Thyroid gland (tissue), 4 donors: ENCODE measurements at regions not wholly inside any gene's neighbourhood (a gene's known extent, or its start where the extent isn't known, plus 50 kb on each side); places are given as distances from the start of the nearest gene placed in this dataset.

Experiments
- POLR2A ChIP-seq, 2 donors: fragments of 450-650 bp; IDR thresholded peaks; one replicate each; pipeline ENCODE4 v1.6.1; 2017; ENCODE audit warnings: antibody characterized with exemption in 2 of 2, mild to moderate bottlenecking in 2 of 2, moderate library complexity in 1 of 2
- TF ChIP-seq, protein P1 (sequence below), 6 experiments: fragments of 200-600 bp in 3 of 6; fragments of 450-650 bp in 3 of 6; sonication (generic) in 3 of 6; IDR thresholded peaks; one replicate each; pipeline ENCODE4 v1.5.1; 2016 to 2019; ENCODE audit warnings: antibody characterized with exemption in 6 of 6, mild to moderate bottlenecking in 2 of 6, inconsistent platforms in 1 of 6, moderate library complexity in 1 of 6

- TF ChIP-seq, protein P1, sequence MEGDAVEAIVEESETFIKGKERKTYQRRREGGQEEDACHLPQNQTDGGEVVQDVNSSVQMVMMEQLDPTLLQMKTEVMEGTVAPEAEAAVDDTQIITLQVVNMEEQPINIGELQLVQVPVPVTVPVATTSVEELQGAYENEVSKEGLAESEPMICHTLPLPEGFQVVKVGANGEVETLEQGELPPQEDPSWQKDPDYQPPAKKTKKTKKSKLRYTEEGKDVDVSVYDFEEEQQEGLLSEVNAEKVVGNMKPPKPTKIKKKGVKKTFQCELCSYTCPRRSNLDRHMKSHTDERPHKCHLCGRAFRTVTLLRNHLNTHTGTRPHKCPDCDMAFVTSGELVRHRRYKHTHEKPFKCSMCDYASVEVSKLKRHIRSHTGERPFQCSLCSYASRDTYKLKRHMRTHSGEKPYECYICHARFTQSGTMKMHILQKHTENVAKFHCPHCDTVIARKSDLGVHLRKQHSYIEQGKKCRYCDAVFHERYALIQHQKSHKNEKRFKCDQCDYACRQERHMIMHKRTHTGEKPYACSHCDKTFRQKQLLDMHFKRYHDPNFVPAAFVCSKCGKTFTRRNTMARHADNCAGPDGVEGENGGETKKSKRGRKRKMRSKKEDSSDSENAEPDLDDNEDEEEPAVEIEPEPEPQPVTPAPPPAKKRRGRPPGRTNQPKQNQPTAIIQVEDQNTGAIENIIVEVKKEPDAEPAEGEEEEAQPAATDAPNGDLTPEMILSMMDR (IDR thresholded peaks at IDR 0.05): peak in 5 of 6 experiments; percentile 12 to 70 (median 65)
- TF ChIP-seq POLR2A (IDR thresholded peaks at IDR 0.05): no peak
These were observed 289.0 kb upstream of the TFPI start for GRCh38 chr2:187842978-187843847.
